ENCODE measurements at regions not wholly inside any gene's neighbourhood (a gene's known extent, or its start where the extent isn't known, plus 50 kb on each side); places are given as distances from the start of the nearest gene placed in this dataset.

GRCh38 chr10:25113191-25114035, 61.4 kb upstream of the GPR158 start:
- DNase-seq (ENCODE audit: low read depth in 2 of 2), result peak; percentile 31 to 33

GRCh38 chr10:25114036-25114411, 60.8 kb upstream of the GPR158 start:
- no peak for DNase-seq (ENCODE audit: low read depth in 2 of 2)

GRCh38 chr10:25117757-25118156, 57.0 kb upstream of the GPR158 start:
- no peak for DNase-seq (ENCODE audit: low read depth in 2 of 2)

GRCh38 chr10:25120188-25120587, 54.6 kb upstream of the GPR158 start:
- DNase-seq (ENCODE audit: low read depth in 2 of 2), result no peak

All from fibroblast of skin of left quadriceps (primary cell).